ENCODE measurements at regions not wholly inside any gene's neighbourhood (a gene's known extent, or its start where the extent isn't known, plus 50 kb on each side); places are given as distances from the start of the nearest gene placed in this dataset.

GRCh38 chr4:169848018-169848417, 90.3 kb upstream of the HPF1 start:
- no peak for TF ChIP-seq POLR2A (IDR thresholded peaks at IDR 0.05; ENCODE audit: control extremely low read depth in 1 of 2, low read depth in 2 of 2, low read length in 2 of 2)
- no peak for TF ChIP-seq GABPA (IDR thresholded peaks at IDR 0.05; ENCODE audit: borderline replicate concordance, insufficient read depth, low read length)
- TF ChIP-seq, protein P1, sequence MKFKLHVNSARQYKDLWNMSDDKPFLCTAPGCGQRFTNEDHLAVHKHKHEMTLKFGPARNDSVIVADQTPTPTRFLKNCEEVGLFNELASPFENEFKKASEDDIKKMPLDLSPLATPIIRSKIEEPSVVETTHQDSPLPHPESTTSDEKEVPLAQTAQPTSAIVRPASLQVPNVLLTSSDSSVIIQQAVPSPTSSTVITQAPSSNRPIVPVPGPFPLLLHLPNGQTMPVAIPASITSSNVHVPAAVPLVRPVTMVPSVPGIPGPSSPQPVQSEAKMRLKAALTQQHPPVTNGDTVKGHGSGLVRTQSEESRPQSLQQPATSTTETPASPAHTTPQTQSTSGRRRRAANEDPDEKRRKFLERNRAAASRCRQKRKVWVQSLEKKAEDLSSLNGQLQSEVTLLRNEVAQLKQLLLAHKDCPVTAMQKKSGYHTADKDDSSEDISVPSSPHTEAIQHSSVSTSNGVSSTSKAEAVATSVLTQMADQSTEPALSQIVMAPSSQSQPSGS (IDR thresholded peaks at IDR 0.05; ENCODE audit: low read length) = no peak
- TF ChIP-seq TCF12 (IDR thresholded peaks at IDR 0.05; ENCODE audit: low read depth, low read length) = no peak
- no peak for TF ChIP-seq SP2 (IDR thresholded peaks at IDR 0.05; ENCODE audit: low read length)
- TF ChIP-seq CTCF (IDR thresholded peaks at IDR 0.05; ENCODE audit: control extremely low read depth in 1 of 3, insufficient read depth in 1 of 3, low read depth in 1 of 3, low read length in 3 of 3) = no peak

All from H1 (cell line).